PC-3 (cell line): ENCODE measurements at regions not wholly inside any gene's neighbourhood (a gene's known extent, or its start where the extent isn't known, plus 50 kb on each side); places are given as distances from the start of the nearest gene placed in this dataset.

Experiments used
- ATAC-seq: fragments of 200-7000 bp; cut with Tn5 transposase; 2 replicates; pipeline ENCODE4 v1.9.1; 2020; ENCODE audit warnings: mild to moderate bottlenecking, moderate library complexity
- BruUV-seq: library from RNA; stranded (reverse); fragments of 400-500 nt; replicated peaks from 2 replicates; lab custom pipeline; 2021; lab: Mats Ljungman, UMichigan
- CTCF ChIA-PET: fragments of 300-600 bp; sonication (Branson Sonifier 250); formaldehyde crosslinking; loops from one replicate; lab custom pipeline; 2022; ENCODE audit warnings: antibody characterized with exemption; lab: Charles Lee
- POLR2A ChIA-PET: fragments of 300-600 bp; sonication (Branson Sonifier 250); formaldehyde crosslinking; loops from one replicate; lab custom pipeline; 2022; ENCODE audit warnings: antibody characterized with exemption; ENCODE audit not compliant: unreplicated experiment; lab: Charles Lee
- DNase-seq: peaks from one replicate; pipeline ENCODE4 v3.0.0-alpha.2; 2015
- H2AFZ ChIP-seq: fragments of 300-600 bp; sonication (generic); 2 replicates; pipeline ENCODE4 v1.6.0; 2016; ENCODE audit warnings: antibody characterized with exemption, low read length
- H3F3A ChIP-seq: fragments of 300-600 bp; sonication (generic); one replicate; pipeline ENCODE4 v1.6.0; 2017; ENCODE audit warnings: antibody characterized with exemption, low read length, control low read depth, mild to moderate bottlenecking; ENCODE audit not compliant: unreplicated experiment
- H3K27ac ChIP-seq: fragments of 300-600 bp; sonication (generic); 2 replicates; pipeline ENCODE4 v1.5.1; 2016; ENCODE audit warnings: mild to moderate bottlenecking, low read length
- H3K27me3 ChIP-seq: fragments of 300-600 bp; sonication (generic); 2 replicates; pipeline ENCODE4 v1.6.1; 2016; ENCODE audit warnings: low read length, mixed read lengths
- H3K36me3 ChIP-seq: fragments of 300-600 bp; sonication (generic); 2 replicates; pipeline ENCODE4 v1.6.1; 2016; ENCODE audit warnings: low read depth, mixed run types, low read length, mixed read lengths
- H3K4me1 ChIP-seq: fragments of 300-600 bp; sonication (generic); 2 replicates; pipeline ENCODE4 v1.5.1; 2016; ENCODE audit warnings: low read length; ENCODE audit not compliant: insufficient read depth
- H3K4me2 ChIP-seq: fragments of 300-600 bp; sonication (generic); 2 replicates; pipeline ENCODE4 v1.6.0; 2016; ENCODE audit warnings: low read length
- H3K4me3 ChIP-seq: fragments of 300-600 bp; sonication (generic); 2 replicates; pipeline ENCODE4 v1.5.1; 2016; ENCODE audit warnings: mild to moderate bottlenecking, low read length, mixed read lengths
- H3K79me2 ChIP-seq: fragments of 300-600 bp; sonication (generic); 2 replicates; pipeline ENCODE4 v1.6.1; 2017; ENCODE audit warnings: low read length, mixed read lengths
- H3K9ac ChIP-seq: fragments of 300-600 bp; sonication (generic); 2 replicates; pipeline ENCODE4 v1.6.0; 2016; ENCODE audit warnings: mild to moderate bottlenecking, low read length
- H3K9me2 ChIP-seq: fragments of 300-600 bp; sonication (generic); replicated peaks from 2 replicates; pipeline ENCODE4 v1.6.1; 2016; ENCODE audit warnings: mixed run types, low read length, mixed read lengths
- H3K9me3 ChIP-seq: fragments of 300-600 bp; sonication (generic); 2 replicates; pipeline ENCODE4 v1.6.1; 2016; ENCODE audit warnings: low read length, mixed read lengths
- H4K20me1 ChIP-seq: fragments of 300-600 bp; sonication (generic); 2 replicates; pipeline ENCODE4 v1.6.1; 2016; ENCODE audit warnings: low read length, mixed read lengths
- CTCF ChIP-seq: fragments of 300-600 bp; sonication (generic); conservative IDR thresholded peaks from 2 replicates; pipeline ENCODE4 v1.5.1; 2017; ENCODE audit warnings: antibody characterized with exemption, low read depth, mild to moderate bottlenecking, low read length
- EZH2 ChIP-seq: fragments of 300-600 bp; sonication (generic); IDR thresholded peaks from one replicate; pipeline ENCODE4 v1.6.1; 2017; ENCODE audit warnings: antibody characterized with exemption, mild to moderate bottlenecking, low read length; ENCODE audit not compliant: unreplicated experiment
- EZH2phosphoT487 ChIP-seq: fragments of 300-600 bp; sonication (generic); IDR thresholded peaks from 2 replicates; pipeline ENCODE4 v1.6.1; 2018; ENCODE audit warnings: mild to moderate bottlenecking, antibody characterized with exemption, low read length, borderline replicate concordance
- intact Hi-C: fragments of 100-400 bp; cut with micrococcal nuclease; formaldehyde crosslinking; loops from 2 replicates; pipeline ENCODE4 v1.9.0; 2023

GRCh38 chr11:42589286-42589685, 722.5 kb upstream of the API5 start:
- H3K36me3 ChIP-seq = no peaks in the 10 kb centered on the region
- BruUV-seq = no TSS peak
- H3K27ac ChIP-seq = no peak overlapping the region
- no peaks in the 10 kb centered on the region for H3K27me3 ChIP-seq
- ChIA-PET POLR2A (no interaction called here), CTCF (no interaction called here)
- H3K9me2 ChIP-seq = no peaks in the 10 kb centered on the region
- no peak overlapping the region for H3K4me2 ChIP-seq
- intact Hi-C loops = no loop called here
- H3K9ac ChIP-seq = no peak overlapping the region
- no peak overlapping the region for H3K4me3 ChIP-seq
- H3F3A ChIP-seq = no peaks in the 10 kb centered on the region
- H3K79me2 ChIP-seq = no peaks in the 10 kb centered on the region
- no peaks in the 10 kb centered on the region for H3K4me1 ChIP-seq
- H4K20me1 ChIP-seq = no peaks in the 10 kb centered on the region
- H2AFZ ChIP-seq = no peak overlapping the region
- H3K9me3 ChIP-seq = no peaks in the 10 kb centered on the region; the same call in 1 of the 2 replicates
- TF ChIP-seq CTCF (no peak), EZH2phosphoT487 (no peak), EZH2 (no peak)
- DNase-seq (no peak), ATAC-seq (no peak)

- ChIA-PET POLR2A (no interaction called here), CTCF (no interaction called here)
- Histone ChIP-seq H2AFZ (no peak overlapping the region), H3K4me1 (no peaks in the 10 kb centered on the region), H3K9ac (no peak overlapping the region), H3K4me3 (no peak overlapping the region), H3K27me3 (no peaks in the 10 kb centered on the region), H3K36me3 (no peaks in the 10 kb centered on the region), H3K4me2 (no peak overlapping the region), H4K20me1 (no peaks in the 10 kb centered on the region), H3K27ac (no peak overlapping the region), H3K79me2 (no peaks in the 10 kb centered on the region), H3F3A (no peaks in the 10 kb centered on the region), H3K9me2 (no peaks in the 10 kb centered on the region), H3K9me3 (no peaks in the 10 kb centered on the region; the same call in 1 of the 2 replicates)
- no peak for TF ChIP-seq EZH2
- no peak for TF ChIP-seq CTCF
- TF ChIP-seq EZH2phosphoT487 = no peak
- no TSS peak for BruUV-seq
- ATAC-seq = no peak
- intact Hi-C loops = no loop called here
- DNase-seq = no peak
These were observed 720.0 kb upstream of the API5 start for GRCh38 chr11:42591841-42592240.

DNA sequence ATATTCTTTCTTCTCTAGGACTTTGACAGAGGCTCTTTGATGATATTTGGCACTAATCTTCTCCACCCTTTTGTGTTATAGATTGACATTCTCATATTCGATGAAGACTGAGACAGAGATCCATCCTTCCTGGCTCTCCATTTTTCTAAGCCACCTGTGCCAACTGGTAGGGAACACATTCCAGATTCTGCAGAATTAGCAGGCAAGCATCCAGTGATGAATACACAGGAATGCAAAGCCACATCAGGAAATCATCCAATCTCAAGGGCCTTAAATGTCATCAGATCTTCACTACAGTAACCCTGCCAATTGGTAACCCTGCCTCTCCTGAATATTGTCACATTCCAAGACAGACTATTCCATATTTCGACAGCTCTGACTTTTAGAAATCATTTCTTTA, 718.4 kb upstream of the API5 start:
- intact Hi-C loops = no loop called here
- DNase-seq (no peak), ATAC-seq (no peak)
- TF ChIP-seq EZH2phosphoT487 = no peak
- no peak for TF ChIP-seq CTCF
- TF ChIP-seq EZH2 = no peak
- no peak overlapping the region for H2AFZ ChIP-seq
- no peaks in the 10 kb centered on the region for H4K20me1 ChIP-seq
- no peaks in the 10 kb centered on the region for H3K27me3 ChIP-seq
- no peaks in the 10 kb centered on the region for H3K9me2 ChIP-seq
- CTCF ChIA-PET = no interaction called here
- H3K9ac ChIP-seq = no peak overlapping the region
- H3K4me2 ChIP-seq = no peak overlapping the region
- no peak overlapping the region for H3K4me3 ChIP-seq
- H3K4me1 ChIP-seq = no peaks in the 10 kb centered on the region
- no peaks in the 10 kb centered on the region; the same call in 1 of the 2 replicates for H3K9me3 ChIP-seq
- no peak overlapping the region for H3K27ac ChIP-seq
- BruUV-seq = no TSS peak
- H3F3A ChIP-seq = no peaks in the 10 kb centered on the region
- POLR2A ChIA-PET = no interaction called here
- H3K79me2 ChIP-seq = no peaks in the 10 kb centered on the region
- no peaks in the 10 kb centered on the region for H3K36me3 ChIP-seq
